Central memory CD4-positive, alpha-beta T cell (primary cell): ENCODE measurements at regions not wholly inside any gene's neighbourhood (a gene's known extent, or its start where the extent isn't known, plus 50 kb on each side); places are given as distances from the start of the nearest gene placed in this dataset.
"Not testable (repeated sequence)": the region's sequence is repeated elsewhere in the genome, so short reads cannot be mapped to it uniquely, and the experiment has no call there.

ENCODE experiments used
- DNase-seq: peaks from one replicate; pipeline ENCODE4 v3.0.0; 2022

- DNase-seq: no peak
Observed at GRCh38 chr3:82376883-82377282, 615.4 kb upstream of the GBE1 start.

GRCh38 chr3:82373833-82374232 lies 612.4 kb upstream of the GBE1 start:
- not testable (repeated sequence) for DNase-seq

GRCh38 chr3:82364827-82365226 lies 603.4 kb upstream of the GBE1 start:
- no peak for DNase-seq

DNA sequence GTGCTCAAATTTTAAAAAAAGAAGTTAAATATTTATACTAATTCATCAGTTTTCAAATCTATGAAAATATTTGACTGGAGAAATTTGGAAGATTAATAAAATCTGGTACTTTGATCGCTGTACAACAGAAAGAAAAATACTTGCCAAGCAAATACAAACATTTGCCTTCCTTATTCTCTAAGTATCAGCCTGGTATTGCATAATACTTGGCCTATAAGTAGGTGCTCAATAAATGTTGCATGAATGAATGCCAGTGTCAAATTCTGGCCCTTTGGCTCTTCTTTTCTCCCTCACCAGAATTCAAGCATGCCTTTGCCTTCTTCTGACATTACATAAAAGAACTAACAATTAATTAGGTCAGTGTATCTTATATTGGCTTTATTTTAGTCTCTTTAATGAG lies 601.7 kb upstream of the GBE1 start:
- no peak for DNase-seq

GRCh38 chr3:82355228-82355627 lies 593.8 kb upstream of the GBE1 start:
- no peak for DNase-seq

GRCh38 chr3:82354228-82354627 lies 592.8 kb upstream of the GBE1 start:
- DNase-seq: no peak

DNA sequence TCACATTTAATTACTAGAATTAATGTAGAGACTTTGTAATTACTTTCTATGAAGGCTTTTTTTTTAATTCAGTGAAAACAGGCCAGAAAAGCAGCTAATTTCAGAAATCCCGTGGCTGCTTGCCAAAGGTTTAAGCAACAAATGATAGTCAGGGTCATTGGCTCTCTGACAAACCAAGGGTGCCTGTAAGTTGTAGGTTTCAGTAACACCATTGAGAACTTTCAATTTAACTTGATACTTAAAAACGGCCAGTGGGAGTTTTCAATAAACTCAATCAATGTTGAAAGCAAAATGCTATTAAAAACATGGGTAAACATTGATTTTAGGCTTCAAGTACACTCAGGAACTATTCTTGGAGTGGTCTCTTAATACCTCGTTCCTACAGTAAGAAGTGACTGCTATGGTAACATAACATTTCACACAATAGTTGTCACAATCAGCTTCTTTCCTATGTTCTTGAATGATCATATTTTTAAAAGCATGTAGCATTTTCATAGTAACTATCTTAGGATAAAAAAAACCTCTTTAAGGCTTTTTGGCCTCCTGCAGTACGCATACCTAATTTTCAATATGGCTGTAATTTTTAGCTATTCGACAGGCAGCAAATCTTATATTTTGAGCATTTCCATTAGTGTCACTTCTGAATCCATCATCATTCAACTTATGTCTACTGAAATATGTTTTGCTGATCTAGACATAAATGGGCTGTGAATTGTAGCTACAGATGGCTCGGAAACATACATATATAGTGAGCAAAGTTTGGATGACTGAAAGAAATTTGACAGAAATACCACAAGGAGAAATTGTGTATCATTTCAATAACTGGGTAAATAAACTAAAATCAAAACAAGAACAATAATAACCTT lies 592.1 kb upstream of the GBE1 start:
- no peak for DNase-seq

DNA sequence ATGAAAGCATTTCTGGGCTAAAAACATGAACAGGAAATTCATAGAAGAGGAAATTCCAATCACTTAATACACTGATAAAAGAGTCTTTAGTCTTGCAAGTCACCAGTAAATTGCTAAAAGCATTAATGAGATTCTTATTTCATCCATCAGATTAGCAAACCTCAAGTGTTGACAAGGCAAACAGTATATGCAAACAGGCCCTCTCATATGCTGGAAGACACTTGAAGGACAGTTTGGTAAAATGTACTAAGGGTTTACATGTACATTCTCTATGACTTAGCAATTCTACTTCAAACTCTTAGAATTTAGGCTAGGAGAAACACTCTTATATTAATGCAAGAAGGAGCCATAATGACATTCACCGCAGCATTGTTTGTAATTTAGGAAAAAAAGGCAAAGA lies 586.1 kb upstream of the GBE1 start:
- no peak for DNase-seq

DNA sequence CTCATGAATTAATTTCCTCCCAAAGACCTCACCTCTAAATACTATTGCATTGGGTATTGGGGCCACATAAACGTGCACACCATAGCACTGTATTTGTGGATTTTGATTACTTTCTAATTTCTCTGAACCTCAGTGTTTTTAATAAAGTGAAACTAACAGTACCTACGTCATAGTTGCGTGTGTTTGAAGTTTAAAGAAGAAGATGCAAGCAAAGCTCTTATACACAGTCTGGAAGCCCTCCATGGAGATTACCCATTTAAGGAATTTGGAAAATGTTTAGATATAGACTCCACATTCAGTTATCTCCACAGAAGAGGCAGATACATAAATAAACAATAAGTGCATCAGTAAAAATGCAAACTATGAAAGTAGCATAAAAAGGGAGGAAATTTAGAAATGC lies 581.1 kb upstream of the GBE1 start:
- DNase-seq: no peak

DNA sequence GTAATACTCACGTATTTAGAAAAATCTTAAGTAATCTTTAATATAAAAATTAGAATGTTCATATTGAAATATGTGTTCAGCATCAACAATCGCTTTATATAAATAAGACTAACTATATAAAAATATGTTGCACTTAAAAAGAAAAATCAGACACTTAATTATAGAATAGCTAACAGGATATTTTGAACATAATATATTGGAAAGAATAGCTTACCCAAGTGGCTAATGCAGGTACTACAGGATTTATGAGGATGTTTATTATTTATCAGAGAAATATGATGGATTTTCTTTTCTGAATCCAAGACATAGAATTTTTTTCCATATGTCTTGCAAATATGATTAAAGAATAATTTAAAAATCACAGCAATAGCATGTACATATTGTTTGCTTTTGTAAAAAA lies 567.9 kb upstream of the GBE1 start:
- no peak for DNase-seq

DNA sequence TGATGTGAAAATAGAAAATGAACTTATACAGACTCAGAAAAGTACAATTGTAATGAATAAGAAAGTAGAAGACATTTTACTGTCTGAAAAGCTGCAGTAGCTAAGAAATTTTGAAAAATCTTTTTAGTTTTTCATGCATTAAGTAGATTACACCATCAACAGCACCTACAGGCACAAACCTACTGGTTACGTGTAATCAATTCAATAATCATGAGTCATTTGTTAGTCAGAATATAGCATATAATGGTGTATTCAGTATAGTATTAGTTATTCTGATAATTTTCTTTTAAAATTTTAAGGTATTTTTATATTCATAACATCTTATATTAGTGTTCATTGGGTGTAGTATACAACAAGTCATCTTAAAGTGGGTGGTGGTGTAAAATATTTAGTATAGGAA lies 550.5 kb upstream of the GBE1 start:
- no peak for DNase-seq

GRCh38 chr3:82308755-82309154 lies 547.3 kb upstream of the GBE1 start:
- DNase-seq: no peak

DNA sequence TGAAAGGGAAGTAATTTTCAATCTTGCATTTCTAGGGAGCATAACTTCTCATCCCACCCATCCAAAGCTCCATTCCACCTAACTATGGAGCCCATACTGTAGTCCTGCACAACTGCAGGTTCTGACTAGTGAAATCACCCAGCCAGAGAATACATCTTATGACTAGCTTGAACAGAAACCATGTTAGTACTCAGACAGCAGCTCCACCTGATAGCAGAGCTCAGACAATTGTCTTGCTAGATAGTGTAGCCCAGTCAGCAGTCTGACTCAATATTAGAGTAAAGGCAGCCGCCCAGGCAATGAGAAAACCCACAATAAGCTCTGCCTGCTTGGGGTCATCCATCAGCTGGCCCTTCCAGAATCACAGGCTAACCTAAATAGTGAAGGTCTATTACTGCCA lies 544.7 kb upstream of the GBE1 start:
- no peak for DNase-seq

- DNase-seq: no peak
Observed at GRCh38 chr3:82294609-82295008, 533.2 kb upstream of the GBE1 start.

- no peak for DNase-seq
Observed at GRCh38 chr3:82293867-82294266, 532.4 kb upstream of the GBE1 start.

DNA sequence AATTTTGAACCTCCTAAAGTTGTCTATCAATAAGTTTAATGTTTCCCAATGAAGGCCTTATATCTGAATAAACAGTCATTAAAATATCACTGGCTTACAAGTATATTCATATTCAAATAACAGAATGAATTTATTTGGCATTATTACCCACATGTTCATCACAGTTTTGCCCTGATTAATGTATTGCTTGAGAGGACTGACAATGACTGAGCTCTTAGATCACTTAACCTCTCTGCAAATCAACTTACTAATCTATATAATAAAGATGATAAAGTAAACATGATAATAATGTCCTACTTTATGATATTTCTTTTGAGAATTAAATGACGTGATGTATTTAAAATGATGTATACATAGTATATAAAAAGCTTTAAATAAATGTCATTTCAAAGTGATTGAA lies 532.0 kb upstream of the GBE1 start:
- DNase-seq: no peak

- no peak for DNase-seq
Observed at GRCh38 chr3:82287562-82287961, 526.1 kb upstream of the GBE1 start.

GRCh38 chr3:82281205-82281604 lies 519.8 kb upstream of the GBE1 start:
- no peak for DNase-seq

- no peak for DNase-seq
Observed at GRCh38 chr3:82276992-82277391, 515.5 kb upstream of the GBE1 start.

- no peak for DNase-seq
Observed at GRCh38 chr3:82274897-82275296, 513.5 kb upstream of the GBE1 start.

DNA sequence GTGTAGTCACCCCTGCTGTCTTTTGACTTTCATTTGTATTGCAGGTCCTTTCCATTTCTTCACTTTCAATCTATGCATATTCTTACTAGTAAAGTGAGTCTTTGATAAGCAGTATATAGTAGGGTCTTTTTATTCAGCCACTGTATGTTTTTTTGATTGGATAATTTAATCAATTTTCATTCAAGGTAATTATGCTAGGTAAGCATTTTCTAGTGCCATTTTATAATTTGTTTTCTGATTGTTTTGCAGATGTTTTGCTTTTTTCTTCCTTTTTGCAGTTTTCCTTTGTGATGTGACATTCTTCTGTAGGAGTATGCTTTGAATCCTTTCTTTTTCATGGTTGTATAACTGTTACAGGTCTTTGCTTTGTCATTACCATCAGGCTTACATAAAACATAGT lies 504.3 kb upstream of the GBE1 start:
- DNase-seq: no peak

- no peak for DNase-seq
Observed at GRCh38 chr3:82262193-82262592, 500.7 kb upstream of the GBE1 start.

GRCh38 chr3:82261637-82262036 lies 500.2 kb upstream of the GBE1 start:
- DNase-seq: no peak

GRCh38 chr3:82261013-82261412 lies 499.6 kb upstream of the GBE1 start:
- DNase-seq: no peak

GRCh38 chr3:82259994-82260393 lies 498.5 kb upstream of the GBE1 start:
- DNase-seq: no peak
